SU-DHL-6 (cell line): ENCODE measurements at regions not wholly inside any gene's neighbourhood (a gene's known extent, or its start where the extent isn't known, plus 50 kb on each side); places are given as distances from the start of the nearest gene placed in this dataset.

Experiments used
- EZH2phosphoT487 ChIP-seq: fragments of 200-600 bp; sonication (generic), shearing (Covaris generic); conservative IDR thresholded peaks from 2 replicates; pipeline ENCODE4 v1.6.1; 2018; ENCODE audit warnings: mild to moderate bottlenecking, antibody characterized with exemption, low read length, moderate library complexity, mixed read lengths
- TF ChIP-seq, protein P1 (sequence below): fragments of 200-600 bp; sonication (generic); IDR thresholded peaks from one replicate; pipeline ENCODE4 v1.5.1; 2017; ENCODE audit warnings: antibody characterized with exemption, mild to moderate bottlenecking, low read length, moderate library complexity; ENCODE audit not compliant: insufficient read depth, poor library complexity, severe bottlenecking

DNA sequence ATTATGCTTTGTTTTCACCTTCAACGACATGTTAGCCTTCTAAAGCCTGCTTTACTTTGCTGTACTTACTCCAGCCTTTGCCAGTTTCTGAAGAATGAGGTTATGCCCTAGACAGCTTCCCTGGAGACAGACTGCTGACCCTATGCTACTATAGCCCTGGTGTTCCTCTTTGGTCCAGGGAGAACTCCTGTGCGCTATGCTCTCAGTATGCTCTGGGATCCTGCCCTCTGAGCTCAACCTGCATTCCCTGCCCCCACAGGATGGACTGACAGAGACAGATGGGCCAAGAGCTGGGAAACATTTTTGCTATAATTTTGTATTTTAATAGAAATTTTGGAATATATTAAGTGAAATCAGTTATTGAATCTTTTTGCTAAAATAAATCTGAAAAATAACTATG, 425.9 kb downstream of the TMA16 start:
- TF ChIP-seq, protein P1, sequence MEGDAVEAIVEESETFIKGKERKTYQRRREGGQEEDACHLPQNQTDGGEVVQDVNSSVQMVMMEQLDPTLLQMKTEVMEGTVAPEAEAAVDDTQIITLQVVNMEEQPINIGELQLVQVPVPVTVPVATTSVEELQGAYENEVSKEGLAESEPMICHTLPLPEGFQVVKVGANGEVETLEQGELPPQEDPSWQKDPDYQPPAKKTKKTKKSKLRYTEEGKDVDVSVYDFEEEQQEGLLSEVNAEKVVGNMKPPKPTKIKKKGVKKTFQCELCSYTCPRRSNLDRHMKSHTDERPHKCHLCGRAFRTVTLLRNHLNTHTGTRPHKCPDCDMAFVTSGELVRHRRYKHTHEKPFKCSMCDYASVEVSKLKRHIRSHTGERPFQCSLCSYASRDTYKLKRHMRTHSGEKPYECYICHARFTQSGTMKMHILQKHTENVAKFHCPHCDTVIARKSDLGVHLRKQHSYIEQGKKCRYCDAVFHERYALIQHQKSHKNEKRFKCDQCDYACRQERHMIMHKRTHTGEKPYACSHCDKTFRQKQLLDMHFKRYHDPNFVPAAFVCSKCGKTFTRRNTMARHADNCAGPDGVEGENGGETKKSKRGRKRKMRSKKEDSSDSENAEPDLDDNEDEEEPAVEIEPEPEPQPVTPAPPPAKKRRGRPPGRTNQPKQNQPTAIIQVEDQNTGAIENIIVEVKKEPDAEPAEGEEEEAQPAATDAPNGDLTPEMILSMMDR, result no peak
- TF ChIP-seq EZH2phosphoT487, result no peak
